8988T (cell line): ENCODE measurements at regions not wholly inside any gene's neighbourhood (a gene's known extent, or its start where the extent isn't known, plus 50 kb on each side); places are given as distances from the start of the nearest gene placed in this dataset.

ENCODE experiments used
- DNase-seq: peaks from one replicate; pipeline ENCODE4 v3.0.0; 2011

- DNase-seq, result no peak
Observed at GRCh38 chr9:96085491-96086143, 210.1 kb downstream of the ERCC6L2 start.

GRCh38 chr9:96084331-96084734 is 208.8 kb downstream of the ERCC6L2 start:
- no peak for DNase-seq

GRCh38 chr9:96082516-96083232 is 207.2 kb downstream of the ERCC6L2 start:
- no peak for DNase-seq

GRCh38 chr9:96080364-96080763 is 204.9 kb downstream of the ERCC6L2 start:
- no peak for DNase-seq

GRCh38 chr9:96079779-96080178 is 204.3 kb downstream of the ERCC6L2 start:
- no peak for DNase-seq

- DNase-seq, result no peak
Observed at GRCh38 chr9:96078897-96079490, 203.5 kb downstream of the ERCC6L2 start.

GRCh38 chr9:96075757-96076156 is 200.3 kb downstream of the ERCC6L2 start:
- DNase-seq, result no peak

- no peak for DNase-seq
Observed at GRCh38 chr9:96075111-96075510, 199.6 kb downstream of the ERCC6L2 start.

- DNase-seq, result no peak
Observed at GRCh38 chr9:96073531-96074480, 198.3 kb downstream of the ERCC6L2 start.

GRCh38 chr9:96072930-96073329 is 197.4 kb downstream of the ERCC6L2 start:
- no peak for DNase-seq

GRCh38 chr9:96071815-96072124 is 196.3 kb downstream of the ERCC6L2 start:
- no peak for DNase-seq

GRCh38 chr9:96071076-96071814 is 195.8 kb downstream of the ERCC6L2 start:
- DNase-seq, result peak; percentile 57

- no peak for DNase-seq
Observed at GRCh38 chr9:96069629-96070220, 194.2 kb downstream of the ERCC6L2 start.

GRCh38 chr9:96068511-96068910 is 193.0 kb downstream of the ERCC6L2 start:
- no peak for DNase-seq

- no peak for DNase-seq
Observed at GRCh38 chr9:96067600-96067999, 192.1 kb downstream of the ERCC6L2 start.

GRCh38 chr9:96067004-96067403 is 191.5 kb downstream of the ERCC6L2 start:
- no peak for DNase-seq

GRCh38 chr9:96065482-96066251 is 190.2 kb downstream of the ERCC6L2 start:
- DNase-seq, result no peak

- DNase-seq, result no peak
Observed at GRCh38 chr9:96064826-96065481, 189.5 kb downstream of the ERCC6L2 start.

- no peak for DNase-seq
Observed at GRCh38 chr9:96062854-96063253, 187.4 kb downstream of the ERCC6L2 start.

- no peak for DNase-seq
Observed at GRCh38 chr9:96062031-96062430, 186.5 kb downstream of the ERCC6L2 start.
